GM23338 (cell line): ENCODE measurements at regions not wholly inside any gene's neighbourhood (a gene's known extent, or its start where the extent isn't known, plus 50 kb on each side); places are given as distances from the start of the nearest gene placed in this dataset.

Experiments
- CTCF ChIP-seq, 2 experiments: fragments of 200-600 bp in 1 of 2; sonication (generic) in 1 of 2; conservative IDR thresholded peaks; 2 replicates each; pipeline versions ENCODE4 v1.5.1 to v1.6.1; 2016 to 2017; ENCODE audit warnings: antibody characterized with exemption in 2 of 2, low read depth in 2 of 2, mild to moderate bottlenecking in 2 of 2, moderate library complexity in 1 of 2
- EZH2 ChIP-seq: fragments of 200-600 bp; sonication (generic); IDR thresholded peaks from one replicate; pipeline ENCODE4 v1.8.0; 2017; ENCODE audit warnings: antibody characterized with exemption, mild to moderate bottlenecking, low read depth; ENCODE audit not compliant: unreplicated experiment

- TF ChIP-seq CTCF (conservative IDR thresholded peaks at IDR 0.05; ENCODE audit: low read depth in 2 of 2) (no peak), EZH2 (no peak)
Observed at GRCh38 chr7:22589641-22590201, 89.7 kb upstream of the STEAP1B start.
